C1 segment of cervical spinal cord (tissue), 14 donors: ENCODE measurements at regions not wholly inside any gene's neighbourhood (a gene's known extent, or its start where the extent isn't known, plus 50 kb on each side); places are given as distances from the start of the nearest gene placed in this dataset.
"Not testable (repeated sequence)": the region's sequence is repeated elsewhere in the genome, so short reads cannot be mapped to it uniquely, and the experiment has no call there.

Source experiments
- DNase-seq, 14 donors: peaks; one replicate each; lab custom pipeline; 2025; lab: John Stamatoyannopoulos, UW

DNA sequence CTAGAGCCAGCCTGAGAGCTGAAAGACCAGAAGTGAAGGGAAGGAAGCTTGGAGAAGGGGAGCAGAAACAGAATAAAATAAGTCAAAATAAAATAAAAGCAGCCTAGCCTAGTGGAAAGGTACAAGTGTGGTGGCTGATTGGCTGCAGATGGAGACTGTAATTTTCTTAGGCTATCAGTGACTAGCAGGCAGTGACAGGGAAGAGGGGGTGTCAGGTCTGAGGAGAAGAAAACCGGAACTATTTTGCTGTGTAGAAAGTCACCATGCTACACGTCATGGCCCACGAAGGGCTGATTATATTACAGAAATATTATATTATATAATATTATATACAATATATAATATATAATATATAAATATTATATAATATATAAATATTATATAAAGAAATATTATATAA lies 98.1 kb upstream of the TAF11L2 start:
- no peak for DNase-seq

DNA sequence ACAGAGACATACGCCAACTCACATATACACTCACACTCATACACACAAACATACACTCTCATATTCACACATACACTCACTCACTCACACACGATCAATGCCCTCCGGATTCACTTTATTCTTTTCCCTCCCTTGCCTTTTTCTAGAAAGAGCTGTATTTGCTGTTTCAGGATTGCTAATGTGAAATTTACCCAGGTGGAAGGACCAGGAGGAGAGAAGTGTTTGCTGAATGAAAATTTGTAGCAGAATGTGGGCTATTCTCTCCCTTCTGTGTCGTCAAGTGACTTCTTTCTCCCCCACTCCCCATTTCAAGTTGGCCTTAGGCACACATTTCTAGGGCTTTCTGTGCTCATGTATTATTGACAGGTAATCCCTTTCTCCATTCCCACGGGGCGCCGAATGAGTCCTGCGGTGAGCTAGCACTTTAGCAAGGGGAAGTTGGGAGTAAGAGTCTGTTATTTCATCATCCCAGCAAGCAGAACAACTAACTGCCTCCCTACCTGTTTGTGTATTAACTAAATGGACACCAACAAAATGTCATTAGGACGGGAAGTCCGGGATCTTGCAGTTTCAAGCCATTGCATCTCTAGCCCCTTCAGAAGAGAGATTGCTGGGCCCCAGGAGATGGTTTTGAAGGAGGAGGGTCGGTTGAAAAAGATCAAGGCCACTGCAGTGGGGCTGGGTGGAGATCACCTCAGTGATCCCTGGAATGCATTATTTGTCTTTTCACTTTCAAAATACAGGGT lies 97.1 kb upstream of the TAF11L2 start:
- no peak for DNase-seq

DNA sequence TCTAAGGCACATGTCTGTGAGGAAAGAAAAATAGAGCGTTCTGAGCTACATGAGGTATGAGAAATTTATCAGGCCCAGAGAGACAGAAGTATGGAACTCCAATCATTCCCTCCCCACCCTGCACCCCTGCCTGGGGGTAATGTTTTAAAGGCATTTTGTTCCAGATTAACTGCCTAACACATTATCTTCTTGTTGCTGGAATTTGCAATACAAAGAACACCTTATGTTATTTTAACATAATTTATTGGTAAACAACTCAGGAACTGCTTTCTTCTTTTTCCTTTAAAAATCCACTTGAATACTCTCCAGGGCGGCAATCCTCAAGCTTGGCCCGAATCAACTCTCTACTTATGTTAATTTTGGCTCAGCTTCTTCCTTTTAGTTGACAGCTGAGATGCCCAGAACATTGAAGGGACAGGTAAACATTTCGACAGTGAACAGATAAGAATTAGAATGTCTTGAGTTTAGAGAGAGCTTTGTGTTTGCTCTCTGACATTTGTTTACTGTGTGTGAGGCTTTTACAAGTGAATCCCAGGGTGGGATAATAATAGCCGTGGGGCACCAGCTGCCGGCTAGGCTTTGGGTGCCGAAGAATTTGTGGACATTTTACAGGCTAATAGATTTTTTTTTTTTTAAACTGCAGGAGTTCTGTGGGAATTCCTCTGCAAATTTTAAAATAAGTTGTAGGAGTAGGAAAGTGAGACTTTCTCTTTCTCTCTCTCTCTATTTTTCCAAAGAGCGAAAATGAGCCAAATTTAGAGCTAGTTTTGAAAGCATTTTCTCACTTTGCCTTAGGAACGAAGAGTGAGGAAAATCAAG lies 96.4 kb upstream of the TAF11L2 start:
- no peak for DNase-seq

DNA sequence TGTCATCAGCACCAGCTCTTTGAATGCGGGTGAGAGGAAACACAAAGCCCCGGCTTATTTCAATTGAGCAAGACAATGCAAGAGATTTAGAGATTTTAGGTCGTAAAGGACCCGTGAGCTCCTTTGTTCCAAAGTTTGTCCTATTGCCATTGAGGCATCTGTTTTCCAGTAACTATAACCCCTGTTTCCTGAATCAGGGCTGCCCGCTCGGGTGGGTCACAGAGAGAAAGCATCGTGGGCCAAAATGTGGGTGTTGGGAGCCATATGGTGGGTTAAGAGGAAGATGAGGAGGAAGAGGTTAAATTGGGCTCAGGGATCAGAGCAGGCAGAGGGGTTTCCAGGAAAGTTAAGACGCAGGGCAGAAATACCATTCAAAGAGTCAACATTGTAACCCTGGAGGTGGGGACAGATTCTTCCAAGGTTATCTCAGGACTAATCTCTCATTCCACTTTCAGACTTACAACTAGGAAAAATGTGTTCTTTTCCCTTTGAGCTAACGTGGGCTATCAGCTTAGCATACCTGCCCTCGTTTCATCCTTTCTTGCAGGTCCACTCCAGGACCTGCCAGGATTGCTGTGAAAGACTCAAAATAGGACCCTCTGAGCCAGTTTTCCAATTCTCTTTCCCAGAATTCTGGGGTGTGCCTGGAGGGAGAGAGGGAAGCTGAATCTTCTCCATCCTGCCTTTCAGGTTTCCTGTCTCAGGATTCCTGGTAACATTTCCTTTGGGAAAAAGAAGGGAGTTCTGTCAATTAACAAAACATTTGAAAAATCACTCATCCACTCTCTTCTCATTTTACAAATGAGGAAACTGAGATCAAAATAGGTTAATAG lies 95.5 kb upstream of the TAF11L2 start:
- DNase-seq = no peak

DNA sequence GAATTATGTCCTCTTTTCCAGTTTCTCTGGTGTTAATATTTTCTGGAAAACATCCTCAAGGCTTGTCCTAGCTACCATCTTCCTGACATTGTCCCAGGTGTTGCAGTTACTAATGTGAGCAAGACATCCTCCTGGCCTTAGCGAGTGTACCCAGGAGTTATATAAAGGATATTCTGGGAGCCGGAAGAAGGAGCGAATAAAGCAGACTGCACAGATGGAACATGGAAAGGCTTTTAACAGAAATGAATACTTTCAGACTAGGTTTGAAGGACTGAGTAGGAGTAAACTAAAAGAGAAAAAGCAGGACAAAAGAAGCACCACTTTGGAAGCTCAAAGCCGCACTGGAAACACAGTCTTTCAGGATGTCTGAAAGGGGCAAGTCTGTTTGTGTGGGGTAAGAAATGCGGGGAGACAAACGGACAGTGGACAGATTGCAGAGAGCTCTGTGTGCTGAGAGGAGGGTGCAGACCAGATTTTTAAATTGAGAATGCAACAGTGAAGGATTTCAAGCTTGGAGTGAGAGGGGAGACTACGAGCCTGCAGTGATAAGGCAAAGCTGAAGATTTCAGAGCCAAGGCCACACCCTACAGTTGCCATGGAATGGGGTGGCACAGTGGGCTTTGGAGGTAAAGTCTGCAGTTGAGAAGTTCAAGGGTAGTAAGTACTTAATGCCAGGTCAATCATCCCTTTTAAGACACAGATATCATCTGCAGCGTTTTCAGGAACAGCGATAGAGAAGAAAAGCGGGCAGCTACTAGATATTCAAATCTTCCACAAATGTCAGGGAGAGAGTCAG lies 94.1 kb upstream of the TAF11L2 start:
- DNase-seq = no peak

DNA sequence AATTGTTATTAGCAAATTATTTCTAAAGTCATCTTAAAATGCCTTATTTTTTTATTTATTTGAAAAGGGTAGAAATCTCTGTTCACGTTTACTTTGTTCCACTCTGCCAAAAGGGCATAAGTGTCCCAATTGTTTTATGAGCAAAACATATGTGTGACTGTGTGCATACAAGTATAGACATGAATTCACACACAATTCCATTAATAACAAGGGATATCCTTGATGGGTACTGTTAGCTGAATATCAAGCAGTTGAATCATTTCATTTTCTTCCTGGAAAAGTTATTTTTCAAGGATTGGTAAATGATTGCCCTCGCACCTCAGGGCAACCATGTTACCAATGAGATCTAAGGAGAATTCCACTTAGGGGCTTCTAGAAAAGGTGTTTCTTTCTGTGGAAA lies 92.1 kb upstream of the TAF11L2 start:
- no peak for DNase-seq

DNA sequence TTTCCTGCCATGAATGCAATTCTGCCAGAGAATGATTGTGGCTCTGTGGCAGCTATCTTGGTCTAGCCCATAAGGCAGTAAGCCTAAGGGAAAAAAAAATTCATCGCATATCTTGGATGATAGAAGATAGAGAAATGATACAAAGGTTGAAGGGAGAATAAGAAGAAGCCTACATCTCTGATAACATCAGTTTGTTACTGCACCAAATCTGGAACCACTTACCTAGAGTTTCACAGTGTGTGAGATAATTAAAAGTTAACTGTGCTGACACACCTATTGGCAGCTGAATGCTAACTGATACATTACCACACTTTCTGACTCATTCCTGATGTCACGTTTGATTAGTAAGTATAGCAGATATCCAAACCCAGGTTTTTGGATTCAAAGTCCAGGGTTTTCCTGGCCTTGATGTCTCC lies 91.6 kb upstream of the TAF11L2 start:
- DNase-seq = no peak

DNA sequence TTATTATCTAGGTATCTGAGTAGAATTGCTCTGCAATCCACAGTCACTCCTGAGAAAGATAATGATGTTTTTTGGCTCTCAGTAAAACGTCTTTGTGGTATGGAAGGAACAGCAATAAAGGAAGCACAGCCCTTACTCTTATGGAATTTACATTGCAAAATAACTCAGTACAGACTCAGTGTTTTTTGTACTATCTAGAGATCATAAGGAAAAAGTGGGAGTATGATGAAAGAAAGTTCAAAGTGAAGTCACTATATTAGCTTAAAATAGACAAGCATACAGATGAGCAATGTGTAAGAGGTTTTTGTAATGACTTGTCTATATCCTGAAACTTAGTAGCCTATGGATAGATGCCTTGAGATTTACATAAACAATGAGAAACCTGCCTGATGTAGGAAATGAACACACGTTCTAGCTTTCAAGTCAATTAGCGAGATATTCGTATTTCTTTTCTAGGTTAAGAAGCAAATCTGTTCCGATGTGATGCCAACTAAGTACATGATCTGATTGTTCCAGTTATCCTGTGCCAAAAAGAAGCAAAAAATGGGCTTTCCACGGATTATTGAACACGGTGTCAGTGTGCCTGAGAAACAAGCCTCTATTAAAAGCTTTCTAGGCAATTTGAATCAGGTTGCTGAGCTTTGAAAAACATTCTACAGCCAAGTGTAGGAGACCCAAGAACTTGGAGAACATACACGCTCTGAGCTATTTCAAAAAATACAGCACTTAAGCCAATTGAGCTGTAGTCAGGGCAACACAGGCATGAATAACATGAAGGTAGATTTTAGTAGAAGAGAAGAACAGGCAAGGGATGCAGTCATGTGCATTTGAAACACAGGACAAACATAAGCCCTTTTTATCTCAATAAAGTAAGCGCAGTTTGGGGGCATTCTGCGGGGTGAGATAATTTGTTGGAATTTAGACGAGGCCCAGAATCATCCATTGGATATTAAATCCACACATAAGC lies 86.3 kb upstream of the TAF11L2 start:
- DNase-seq = no peak

DNA sequence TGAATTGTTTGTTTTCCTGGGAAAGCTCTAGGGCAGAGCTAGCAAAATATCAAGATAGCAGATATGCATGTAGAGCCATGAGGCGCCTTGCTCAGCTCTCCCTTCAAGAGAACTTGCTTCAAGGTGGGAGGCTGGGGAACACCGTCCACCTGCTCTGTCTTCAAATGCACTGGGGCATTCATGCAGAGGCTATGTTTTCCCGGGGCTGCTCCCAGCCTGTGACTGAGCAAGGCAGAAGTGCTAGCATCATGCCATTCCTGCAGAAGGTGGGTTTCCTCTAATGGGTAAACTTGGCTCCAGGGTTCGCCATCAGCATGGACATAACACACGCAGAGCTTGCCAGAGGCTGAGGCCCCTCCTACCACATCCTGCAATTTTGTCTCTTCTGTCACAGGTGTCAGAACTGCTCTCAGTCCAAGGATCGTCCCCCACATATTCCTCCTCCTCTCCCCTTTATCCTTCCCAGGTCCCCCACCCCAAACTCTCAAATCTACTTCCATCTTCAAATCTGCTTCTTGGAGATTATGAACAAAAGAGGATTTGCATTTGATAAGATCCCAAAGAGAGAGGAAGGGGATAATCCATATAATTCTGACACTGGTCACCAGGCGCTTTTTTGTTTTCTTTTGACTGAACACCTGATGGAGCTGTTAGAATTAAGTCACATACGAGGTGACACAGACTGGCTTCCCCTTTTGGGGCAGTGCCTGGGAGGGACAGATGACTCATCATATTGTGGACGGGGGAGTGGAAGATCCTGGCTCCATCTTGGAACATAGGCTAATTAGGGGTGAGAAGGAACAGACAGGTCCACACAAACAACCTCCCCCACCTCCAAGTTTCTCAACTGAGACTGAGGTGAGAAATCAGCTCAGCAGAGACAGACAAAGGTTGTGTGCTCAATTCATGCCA lies 85.0 kb upstream of the TAF11L2 start:
- DNase-seq = peak in 1 of 14 donors; percentile 1

DNA sequence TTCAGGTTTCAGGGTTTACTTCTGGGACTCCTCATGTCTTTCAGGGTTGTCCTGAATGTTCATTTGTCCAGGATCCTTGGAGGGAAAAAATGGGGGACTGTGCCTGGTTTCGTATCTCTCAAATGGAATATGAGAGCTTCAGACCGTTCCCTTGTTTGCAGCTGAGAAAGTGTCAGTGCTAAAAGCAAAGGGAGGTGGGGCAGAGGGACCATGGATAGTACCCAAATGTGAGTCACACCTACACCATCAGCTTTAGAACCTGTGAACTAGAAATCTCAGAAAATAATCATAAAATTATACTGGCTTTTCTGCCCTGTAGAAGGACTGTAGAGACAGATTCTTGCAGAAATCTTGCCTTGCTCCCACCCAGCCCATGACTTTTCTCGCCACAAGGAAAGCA lies 84.3 kb upstream of the TAF11L2 start:
- no peak for DNase-seq

DNA sequence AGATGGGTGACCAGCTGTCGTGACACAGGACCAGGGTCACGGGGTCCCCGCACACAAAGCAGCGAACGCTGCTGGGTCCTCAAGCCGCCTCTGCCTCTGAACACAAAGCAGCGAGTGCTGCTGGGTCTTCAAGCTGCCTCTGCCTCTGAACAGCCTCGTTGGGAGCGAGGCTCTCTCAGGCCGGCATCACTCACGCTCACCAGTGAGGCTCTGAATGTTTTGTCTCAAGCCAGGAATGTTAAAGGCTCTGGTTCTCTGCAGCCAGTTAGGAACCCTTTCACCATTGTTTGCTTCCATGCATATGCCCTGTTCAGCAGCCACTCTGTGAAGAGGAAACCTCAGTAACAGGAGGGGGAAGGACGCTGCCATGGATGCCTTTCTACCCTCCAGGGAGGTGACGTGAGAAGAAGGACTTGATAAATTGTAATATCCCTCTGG lies 82.7 kb upstream of the TAF11L2 start:
- DNase-seq = no peak

DNA sequence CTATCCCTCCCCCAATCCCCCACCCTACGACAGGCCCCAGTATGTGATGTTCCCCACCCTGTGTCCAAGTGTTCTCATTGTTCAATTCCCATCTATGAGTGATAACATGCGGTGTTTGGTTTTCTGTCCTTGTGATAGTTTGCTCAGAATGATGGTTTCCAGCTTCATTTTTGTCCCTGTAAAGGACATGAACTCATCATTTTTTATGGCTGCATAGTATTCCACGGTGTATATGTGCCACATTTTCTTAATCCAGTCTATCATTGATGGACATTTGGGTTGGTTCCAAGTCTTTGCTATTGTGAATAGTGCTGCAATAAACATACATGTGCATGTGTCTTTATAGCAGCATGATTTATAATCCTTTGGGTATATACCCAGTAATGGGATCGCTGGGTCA lies 81.7 kb upstream of the TAF11L2 start:
- DNase-seq = not testable (repeated sequence)

DNA sequence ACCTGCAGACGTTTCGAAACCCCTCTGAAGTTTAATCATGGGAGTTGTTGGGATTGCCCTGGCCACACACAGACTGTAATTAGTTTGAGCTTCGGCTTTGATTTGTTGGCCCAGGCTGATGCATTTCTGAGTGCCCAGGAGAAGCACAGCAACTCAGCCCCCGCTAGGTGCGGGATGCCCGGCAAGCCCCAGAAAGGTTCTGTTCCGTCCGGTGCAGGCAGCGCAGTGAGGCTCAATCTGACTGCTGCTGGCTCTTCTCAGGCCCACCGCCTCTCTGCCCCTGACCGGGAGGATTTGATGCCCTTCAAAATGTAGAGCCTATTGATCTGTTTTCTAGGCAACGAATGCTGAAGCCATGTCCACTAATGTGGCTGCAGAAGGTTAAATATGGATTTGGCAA lies 73.4 kb upstream of the TAF11L2 start:
- DNase-seq = no peak

DNA sequence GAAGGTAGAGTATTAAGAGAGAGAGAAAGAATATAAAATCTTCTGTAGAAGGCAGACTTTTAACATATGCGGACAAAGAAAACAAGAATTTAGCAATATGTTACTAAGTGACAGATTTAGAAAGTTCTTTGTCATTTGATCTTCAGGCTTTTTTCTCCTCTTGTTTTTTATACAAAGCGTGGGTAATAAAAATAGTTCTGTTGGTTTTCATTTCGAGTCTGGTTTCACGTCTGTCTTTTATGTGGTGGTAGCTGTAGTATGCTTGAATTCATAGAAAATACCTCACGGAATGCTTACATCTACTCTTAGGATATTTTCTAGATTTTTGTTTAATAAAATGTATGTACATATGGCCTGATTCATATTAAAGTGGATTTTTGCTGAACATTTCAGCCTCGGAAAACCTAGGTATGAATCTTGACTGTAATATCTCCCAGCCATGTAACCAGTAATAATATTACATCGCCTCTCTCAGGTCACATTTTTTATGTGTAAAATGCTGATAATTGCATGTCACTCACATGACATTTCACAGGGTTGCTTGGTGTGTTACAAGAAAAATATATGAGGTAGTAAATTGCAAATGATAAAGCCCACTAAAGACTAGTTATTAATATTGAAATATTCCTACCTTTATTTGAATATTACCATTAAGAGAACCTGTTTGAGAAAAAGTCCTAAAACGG lies 72.5 kb upstream of the TAF11L2 start:
- no peak for DNase-seq

DNA sequence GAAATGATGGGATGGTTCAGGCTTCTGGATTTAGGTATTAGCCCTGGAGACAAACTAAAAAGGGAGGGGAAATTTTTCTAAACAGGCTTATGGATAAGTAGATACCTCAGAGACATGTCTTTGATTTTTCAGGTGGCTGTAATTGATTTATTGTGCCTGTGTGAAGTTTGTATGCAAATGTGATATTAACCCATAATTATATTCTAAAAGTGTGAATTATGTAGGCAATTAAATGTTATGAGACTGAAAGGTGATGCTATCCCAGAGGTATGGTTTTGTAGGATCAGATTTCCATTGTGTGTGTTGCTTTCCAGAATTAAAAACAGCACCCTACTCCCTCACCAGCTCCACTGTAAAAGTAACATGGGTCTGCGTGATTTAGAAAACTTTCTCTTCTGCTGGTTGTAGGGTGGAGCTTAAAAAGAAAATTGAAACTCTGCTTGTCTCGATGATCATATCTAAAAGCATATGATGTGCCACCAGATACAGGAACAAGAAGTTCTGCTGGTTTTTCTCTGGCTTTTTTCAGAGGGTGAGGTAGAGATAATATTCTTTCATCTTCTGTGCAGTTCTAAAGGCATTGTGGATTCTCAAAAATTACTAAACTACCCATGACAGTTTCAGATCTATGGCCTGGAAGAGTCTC lies 71.8 kb upstream of the TAF11L2 start:
- no peak for DNase-seq

DNA sequence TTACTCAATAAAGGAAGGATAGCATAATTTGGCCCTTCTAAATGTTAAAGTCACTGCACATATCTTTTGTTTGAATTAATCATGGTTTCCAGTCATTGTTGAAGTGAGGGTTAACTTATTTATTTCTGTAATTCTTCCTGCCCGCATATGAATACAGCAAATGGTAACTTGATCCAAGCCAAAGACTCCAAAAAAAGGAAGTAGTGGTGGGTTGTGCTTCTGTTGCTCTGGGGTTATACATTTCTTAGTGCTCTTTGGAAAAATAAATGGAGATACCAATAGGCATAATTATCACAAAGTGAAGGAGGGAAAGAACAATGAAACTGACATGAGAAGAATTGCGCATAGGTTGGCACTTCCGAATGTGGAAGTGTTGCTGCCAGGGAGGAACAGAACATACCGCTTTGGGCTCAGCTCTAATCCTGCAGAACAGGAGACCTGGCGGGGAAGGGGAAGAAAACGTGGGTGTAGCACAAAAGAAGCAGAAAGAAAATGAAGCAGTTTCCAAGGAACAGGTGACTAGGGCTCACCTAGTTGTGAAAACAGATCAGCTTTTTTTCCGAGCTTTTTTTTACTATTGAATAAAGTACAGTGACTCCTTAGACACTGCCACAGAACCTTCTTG lies 69.7 kb upstream of the TAF11L2 start:
- DNase-seq = no peak

DNA sequence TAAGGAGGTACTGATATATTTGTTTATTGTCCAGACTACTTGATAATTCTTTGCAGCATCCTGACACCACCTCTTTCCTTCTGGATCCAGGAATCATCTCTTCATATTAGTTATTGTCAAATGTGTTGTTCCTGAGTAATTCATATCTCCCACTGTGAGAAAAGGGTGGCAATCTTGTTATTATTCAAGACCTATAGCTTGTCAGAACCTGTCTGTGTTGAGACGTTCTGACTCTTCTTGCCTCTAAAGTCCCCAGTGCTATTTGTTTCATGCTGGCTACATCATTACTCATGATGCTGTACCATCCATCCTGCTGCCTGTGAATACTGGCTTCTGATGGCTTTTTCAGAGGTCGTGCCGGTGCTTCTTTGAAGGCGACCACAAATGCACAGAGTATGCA lies 68.7 kb upstream of the TAF11L2 start:
- DNase-seq = no peak

DNA sequence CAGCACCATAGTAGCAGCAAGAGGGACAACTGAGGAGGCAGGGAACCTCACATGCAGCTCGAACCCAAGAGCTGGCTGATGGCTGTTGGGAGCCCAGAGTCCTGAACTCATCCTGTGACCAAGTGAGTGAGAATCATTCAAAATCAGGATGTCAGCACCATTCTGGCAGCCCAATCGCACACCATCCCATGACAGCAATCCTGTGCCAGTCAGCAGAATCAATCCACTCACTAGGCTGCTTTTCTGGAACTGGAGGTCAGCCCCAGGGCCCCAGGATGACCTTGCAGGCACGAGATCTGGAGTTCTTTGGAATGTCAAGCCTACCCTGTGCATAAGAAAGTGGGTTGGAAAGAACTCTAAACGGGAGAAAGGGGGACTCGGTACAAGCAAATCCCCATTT lies 67.8 kb upstream of the TAF11L2 start:
- DNase-seq = no peak
